LNCaP clone FGC (cell line): ENCODE measurements at regions not wholly inside any gene's neighbourhood (a gene's known extent, or its start where the extent isn't known, plus 50 kb on each side); places are given as distances from the start of the nearest gene placed in this dataset.

Experiments
- DNase-seq: peaks from one replicate; pipeline ENCODE4 v3.0.0-alpha.2; 2011; ENCODE audit warnings: low read depth
- H3K4me3 ChIP-seq: 2 replicates; pipeline ENCODE4 v1.5.1; 2011; ENCODE audit warnings: mild to moderate bottlenecking, low read depth, low read length, control low read depth
- CTCF ChIP-seq: IDR thresholded peaks from 2 replicates; pipeline ENCODE4 v1.5.1; 2012; ENCODE audit warnings: mild to moderate bottlenecking; ENCODE audit not compliant: control insufficient read depth, insufficient read depth; ENCODE audit errors: extremely low read depth

GRCh38 chr5:20463206-20463605 lies 475.2 kb upstream of the CDH18 start:
- DNase-seq = no peak
- H3K4me3 ChIP-seq = no peak overlapping the region
- no peak for TF ChIP-seq CTCF

- DNase-seq = no peak
Observed at GRCh38 chr5:20446121-20446520, 458.1 kb upstream of the CDH18 start.

GRCh38 chr5:20445326-20445860 lies 457.4 kb upstream of the CDH18 start:
- no peak overlapping the region for H3K4me3 ChIP-seq
- DNase-seq = no peak
- no peak for TF ChIP-seq CTCF

More at GRCh38 chr5:20446121-20446520, 458.1 kb upstream of the CDH18 start:
- no peak for TF ChIP-seq CTCF
- H3K4me3 ChIP-seq = no peak overlapping the region

GRCh38 chr5:20434786-20435185 lies 446.8 kb upstream of the CDH18 start:
- TF ChIP-seq CTCF = no peak
- DNase-seq = no peak
- no peak overlapping the region for H3K4me3 ChIP-seq

GRCh38 chr5:20420991-20421595 lies 433.1 kb upstream of the CDH18 start:
- TF ChIP-seq CTCF = no peak
- DNase-seq = no peak
- H3K4me3 ChIP-seq = no peak overlapping the region
